ENCODE measurements at regions not wholly inside any gene's neighbourhood (a gene's known extent, or its start where the extent isn't known, plus 50 kb on each side); places are given as distances from the start of the nearest gene placed in this dataset.

GRCh38 chr10:47104786-47105385, 193.7 kb downstream of the PTPN20 start:
- DNase-seq (ENCODE audit: low read depth in 2 of 2) = no peak

DNA sequence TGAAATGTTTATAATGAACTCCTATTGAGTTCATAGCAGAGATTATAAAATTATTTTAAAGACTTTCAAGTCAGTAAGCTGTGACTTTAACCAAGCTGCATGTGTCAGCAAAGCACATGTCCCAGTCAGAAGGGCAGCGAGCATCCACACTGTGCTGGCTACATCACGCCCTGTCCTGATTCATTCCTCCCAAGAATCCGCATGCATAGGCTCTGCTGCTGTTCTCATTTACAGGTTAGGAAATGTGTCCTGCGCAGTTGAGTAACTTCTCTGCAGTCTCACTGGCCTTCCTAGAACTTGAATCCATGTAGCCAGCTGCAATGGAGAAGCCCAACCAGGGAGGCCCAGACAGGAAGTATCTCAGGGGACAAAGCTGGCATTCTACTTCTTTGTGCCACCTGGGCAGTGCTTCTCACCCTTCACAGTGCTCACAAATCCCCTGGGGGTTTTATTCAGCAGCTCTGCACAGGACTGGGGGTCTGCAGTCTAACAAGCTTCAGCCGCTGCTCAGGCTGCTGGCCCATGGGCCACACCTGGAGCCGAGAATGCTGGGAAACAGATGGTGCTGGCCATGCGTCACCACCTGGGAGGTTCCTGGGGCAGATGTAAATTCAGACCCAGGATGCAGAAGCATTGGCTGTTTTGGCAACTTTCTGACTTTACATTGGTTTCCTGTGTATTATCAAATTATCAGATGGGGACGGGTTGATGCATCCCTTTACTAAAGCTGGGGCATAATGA, 192.8 kb upstream of the GDF10 start:
- no peak for DNase-seq (ENCODE audit: low read depth in 2 of 2)

- DNase-seq (ENCODE audit: low read depth in 2 of 2) = no peak
Measured at GRCh38 chr10:47109906-47110305, 190.1 kb upstream of the GDF10 start.

- no peak for DNase-seq (ENCODE audit: low read depth in 2 of 2)
Measured at GRCh38 chr10:47111329-47111862, 188.6 kb upstream of the GDF10 start.

GRCh38 chr10:47112612-47113011, 187.4 kb upstream of the GDF10 start:
- DNase-seq (ENCODE audit: low read depth in 2 of 2) = no peak

GRCh38 chr10:47113907-47114500, 186.0 kb upstream of the GDF10 start:
- no peak for DNase-seq (ENCODE audit: low read depth in 2 of 2)

GRCh38 chr10:47114680-47115186, 185.3 kb upstream of the GDF10 start:
- no peak for DNase-seq (ENCODE audit: low read depth in 2 of 2)

DNA sequence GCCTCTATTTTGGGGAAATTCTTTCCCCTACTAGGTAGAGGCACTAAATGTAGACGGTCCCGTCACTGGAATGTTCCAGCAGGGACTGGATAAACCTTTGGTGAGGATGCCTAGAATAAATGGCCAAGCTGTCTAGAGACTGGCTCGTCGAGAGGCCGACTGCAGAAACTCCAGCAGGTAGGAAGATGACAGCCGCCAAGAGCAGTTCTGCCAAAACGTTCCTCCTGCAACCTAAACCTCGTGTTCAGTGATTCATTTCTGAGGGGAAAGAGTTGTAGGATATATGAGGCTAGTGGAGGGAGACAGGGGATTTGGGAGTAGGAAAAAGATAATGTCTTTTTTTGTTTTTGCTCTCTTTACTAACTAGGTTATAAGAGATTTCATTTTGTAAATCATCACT, 184.7 kb upstream of the GDF10 start:
- no peak for DNase-seq (ENCODE audit: low read depth in 2 of 2)

- no peak for DNase-seq (ENCODE audit: low read depth in 2 of 2)
Measured at GRCh38 chr10:47116445-47116844, 183.6 kb upstream of the GDF10 start.

- DNase-seq (ENCODE audit: low read depth in 2 of 2) = no peak
Measured at GRCh38 chr10:47118326-47118725, 181.7 kb upstream of the GDF10 start.

- no peak for DNase-seq (ENCODE audit: low read depth in 2 of 2)
Measured at GRCh38 chr10:47121336-47121735, 178.7 kb upstream of the GDF10 start.

DNA sequence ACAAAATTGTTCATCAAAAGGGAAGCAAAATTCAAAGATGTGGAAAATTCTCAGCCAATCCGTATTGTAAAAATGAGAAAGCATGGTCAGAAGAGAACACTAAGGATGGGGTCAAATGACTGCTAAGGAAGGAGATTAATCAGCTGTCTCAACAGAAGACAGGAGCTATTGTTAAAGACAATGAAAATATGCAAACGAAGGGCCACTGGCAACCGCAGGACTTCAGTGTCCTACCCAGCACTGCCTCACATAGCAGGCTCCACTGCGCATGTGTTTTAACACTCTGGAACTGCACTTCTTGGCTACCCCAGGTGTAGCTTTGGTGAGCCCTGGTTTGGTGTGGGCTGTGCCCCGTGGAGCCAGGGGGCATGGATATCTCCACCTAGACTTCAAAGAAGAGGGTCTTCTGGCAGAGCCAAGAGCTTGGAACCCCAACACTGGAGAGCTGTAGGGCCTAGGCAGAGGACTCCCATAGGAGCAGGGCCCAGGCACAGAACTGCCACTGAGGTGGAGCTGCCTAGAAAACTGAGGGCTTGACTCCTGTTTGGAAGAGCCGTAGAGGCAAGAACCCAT, 176.2 kb upstream of the GDF10 start:
- DNase-seq (ENCODE audit: low read depth in 2 of 2) = no peak

DNA sequence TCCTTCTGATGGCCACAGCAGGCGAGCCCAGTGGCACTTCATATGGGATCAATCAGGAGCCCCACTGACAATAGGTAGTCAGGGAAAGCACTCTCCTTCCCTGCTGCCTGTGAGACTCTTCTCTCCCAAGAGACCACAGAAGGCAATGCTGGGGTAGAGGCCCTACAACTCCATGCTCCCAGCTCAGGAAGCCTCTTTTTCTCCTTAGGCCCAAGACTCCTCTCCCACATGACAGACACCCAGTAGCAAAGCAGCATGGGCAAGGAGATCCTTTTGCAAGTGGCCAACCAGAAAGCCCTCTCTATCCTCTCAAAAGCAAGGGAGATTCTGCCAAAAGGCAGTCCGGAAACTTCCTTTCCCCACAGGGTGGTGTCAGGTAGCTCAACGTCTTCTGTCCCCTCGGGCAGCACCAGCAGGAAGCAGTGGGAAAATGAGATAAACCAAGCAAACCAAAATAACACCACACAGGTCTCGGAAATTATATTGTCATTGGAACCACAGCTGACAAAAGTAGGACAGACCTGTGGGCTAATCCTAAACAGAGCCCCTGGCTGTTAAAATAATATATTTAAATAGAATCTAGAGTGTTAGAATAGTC, 172.7 kb upstream of the GDF10 start:
- DNase-seq (ENCODE audit: low read depth in 2 of 2) = no peak

DNA sequence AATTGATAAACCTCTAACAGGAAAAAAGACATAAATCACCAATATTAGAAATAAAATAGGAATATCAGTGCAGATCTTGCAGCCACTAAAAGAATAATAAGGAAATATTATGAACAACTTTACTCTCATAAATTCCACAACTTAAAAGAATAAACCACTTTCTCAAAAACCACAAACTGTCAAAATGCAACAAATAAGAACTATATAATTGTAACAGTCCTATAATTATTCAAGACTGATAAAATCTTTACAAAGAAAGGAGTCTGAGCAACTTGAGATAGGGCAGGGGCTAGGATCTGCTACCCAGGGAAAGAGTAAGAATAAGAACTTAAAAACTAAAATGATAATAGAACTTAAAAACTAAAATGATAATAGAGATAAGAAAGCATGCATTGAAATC, 169.5 kb upstream of the GDF10 start:
- no peak for DNase-seq (ENCODE audit: low read depth in 2 of 2)

DNA sequence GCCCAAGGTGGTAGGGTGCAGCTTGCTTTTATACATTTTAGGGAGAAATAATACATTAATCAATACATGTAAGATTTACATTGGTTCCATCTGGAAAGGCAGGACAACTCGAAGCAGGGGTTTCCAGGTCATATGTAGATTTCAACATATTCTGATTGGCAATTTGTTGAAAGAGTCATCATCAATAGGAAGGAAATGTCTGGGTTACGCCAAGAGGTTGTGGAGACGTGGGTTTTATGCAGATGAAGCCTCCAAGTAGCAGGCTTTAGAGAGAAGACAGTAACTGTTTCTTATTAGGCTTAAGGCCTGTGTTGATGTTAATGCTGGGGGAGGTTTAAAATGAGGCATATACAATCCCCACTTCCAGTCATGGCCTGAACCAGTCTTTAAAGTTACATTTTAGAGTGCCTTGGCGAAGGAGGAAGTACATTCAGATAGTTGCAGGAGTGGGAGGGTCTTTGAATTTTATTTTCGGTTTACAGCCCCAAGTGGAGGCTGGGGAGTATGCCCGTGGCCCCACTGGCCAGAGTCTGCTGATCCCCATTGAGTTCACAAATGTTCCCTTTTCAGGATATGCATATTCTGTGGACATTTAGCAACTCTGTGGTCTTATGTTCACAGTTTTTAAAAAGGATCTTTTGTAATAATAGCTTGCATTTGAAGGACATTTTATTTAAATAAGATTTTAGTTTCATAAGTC, 166.0 kb upstream of the GDF10 start:
- no peak for DNase-seq (ENCODE audit: low read depth in 2 of 2)

DNA sequence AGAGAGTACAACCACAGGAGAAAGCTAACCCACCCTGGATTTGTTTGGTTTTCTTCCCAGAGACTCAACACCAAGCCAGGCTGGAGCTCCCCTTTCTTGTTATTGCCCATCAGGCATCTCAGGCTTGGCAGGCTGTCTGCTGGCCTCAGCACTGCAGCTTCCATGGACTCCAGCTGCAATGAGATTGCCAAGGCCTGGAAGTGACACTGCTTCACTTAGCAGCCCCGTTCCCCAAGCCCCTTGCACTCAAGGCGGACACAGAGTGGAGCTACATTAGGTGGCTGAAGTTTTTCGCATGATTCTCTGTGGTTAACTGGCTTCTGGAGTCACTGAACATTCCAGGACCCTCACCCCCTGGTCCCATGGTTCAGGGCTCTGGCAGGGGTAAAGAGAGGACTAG, 163.1 kb upstream of the GDF10 start:
- DNase-seq (ENCODE audit: low read depth in 2 of 2) = no peak

GRCh38 chr10:47137311-47137851, 162.6 kb upstream of the GDF10 start:
- no peak for DNase-seq (ENCODE audit: low read depth in 2 of 2)

GRCh38 chr10:47139121-47139520, 160.9 kb upstream of the GDF10 start:
- no peak for DNase-seq (ENCODE audit: low read depth in 2 of 2)

DNA sequence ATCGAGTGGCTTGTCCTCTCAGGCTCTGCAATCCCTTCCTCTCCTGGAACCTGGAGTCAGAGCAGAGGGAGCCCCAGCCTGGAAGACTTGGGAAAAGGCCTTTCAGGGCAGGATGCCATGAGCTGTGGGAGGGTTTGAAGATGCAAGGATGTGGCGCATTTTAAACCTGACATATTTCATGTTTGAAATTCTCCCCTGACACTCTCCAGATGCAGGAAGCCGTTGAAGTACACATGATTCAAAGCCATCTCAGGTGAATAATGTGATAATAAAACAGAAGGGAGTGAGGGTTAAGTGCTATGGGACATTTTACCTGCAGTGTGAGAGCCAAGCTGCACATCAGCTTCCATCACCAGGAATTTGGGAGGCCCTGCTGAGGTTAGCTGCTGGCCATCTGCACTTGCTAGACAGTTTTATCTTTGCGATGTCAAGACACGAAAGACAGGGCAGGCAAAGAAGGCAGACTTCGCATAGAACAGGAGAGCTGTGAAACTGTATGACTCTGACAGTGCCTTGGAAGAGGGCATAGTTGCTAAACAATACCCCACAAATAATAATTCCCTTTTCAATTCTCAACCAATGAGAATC, 159.1 kb upstream of the GDF10 start:
- no peak for DNase-seq (ENCODE audit: low read depth in 2 of 2)

DNA sequence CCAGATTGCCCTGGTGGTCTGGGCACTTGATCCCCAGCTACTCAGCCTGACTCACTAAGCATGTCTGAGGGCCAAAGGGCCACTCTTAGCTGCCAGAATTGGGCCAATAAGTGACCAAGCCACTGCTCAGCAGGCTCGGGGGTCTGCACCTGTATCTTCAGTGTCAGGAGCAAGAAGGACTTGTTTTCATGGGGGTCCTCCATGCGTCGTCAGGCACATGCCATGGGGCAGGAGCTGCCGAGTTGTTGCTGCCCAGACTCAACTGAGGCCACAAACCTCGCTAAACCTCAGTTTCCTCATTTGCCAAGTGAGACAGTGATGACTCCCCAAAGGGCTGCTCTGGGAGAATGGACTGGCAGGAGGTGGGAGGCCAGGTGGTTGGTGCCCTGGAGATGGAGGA, 158.6 kb upstream of the GDF10 start:
- DNase-seq (ENCODE audit: low read depth in 2 of 2) = no peak

DNA sequence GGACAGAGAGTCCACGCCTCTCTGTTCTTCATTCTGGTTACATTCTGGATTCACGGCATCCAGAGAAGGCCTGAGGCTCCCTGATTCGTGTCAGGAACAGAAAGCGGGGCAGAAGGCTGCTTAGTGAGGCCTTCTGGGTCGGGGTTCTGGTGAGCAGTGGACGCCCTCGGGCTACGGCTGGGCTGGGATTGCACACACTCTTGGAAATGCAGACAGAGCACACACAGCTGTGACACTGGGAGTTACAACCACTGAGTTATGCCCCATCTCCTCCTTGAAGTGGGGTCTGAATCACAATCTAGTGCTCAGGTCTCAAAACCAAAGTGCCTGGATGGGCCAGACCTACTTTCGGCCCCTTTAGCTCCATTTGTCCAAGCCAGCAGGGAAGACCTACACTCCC, 156.9 kb upstream of the GDF10 start:
- no peak for DNase-seq (ENCODE audit: low read depth in 2 of 2)
